SK-N-SH (cell line): ENCODE measurements at regions not wholly inside any gene's neighbourhood (a gene's known extent, or its start where the extent isn't known, plus 50 kb on each side); places are given as distances from the start of the nearest gene placed in this dataset.

Experiments used
- CTCF ChIA-PET: fragments of 300-600, 350-600 bp; formaldehyde crosslinking; extraction: SDS; loops from one replicate; lab custom pipeline; 2021; lab: Yijun Ruan, JAX
- POLR2A ChIA-PET: fragments of 350-600 bp; sonication (Branson Sonifier 250); formaldehyde crosslinking; extraction: SDS; loops from one replicate; lab custom pipeline; 2020; ENCODE audit warnings: antibody characterized with exemption, inconsistent platforms; lab: Yijun Ruan, JAX
- DNase-seq: peaks from one replicate; pipeline ENCODE4 v3.0.0; 2012
- H2AFZ ChIP-seq: fragments of 200-600 bp; sonication (generic); 2 replicates; pipeline ENCODE4 v1.8.1; 2016; ENCODE audit warnings: antibody characterized with exemption, mild to moderate bottlenecking, low read depth
- H3F3A ChIP-seq: fragments of 200-600 bp; sonication (generic); replicated peaks from 2 replicates; pipeline ENCODE3; 2016; ENCODE audit warnings: antibody characterized with exemption, mild to moderate bottlenecking; ENCODE audit not compliant: insufficient read depth
- H3K27ac ChIP-seq, 2 experiments: fragments of 200-500 bp in 1 of 2; fragments of 200-600 bp in 1 of 2; sonication (Bioruptor generic) in 1 of 2; sonication (generic), shearing (Covaris generic) in 1 of 2; 2 replicates each; pipeline versions ENCODE4 v1.5.1 to v1.6.1; 2014 to 2016; ENCODE audit warnings: low read depth in 2 of 2, inconsistent platforms in 1 of 2, low read length in 1 of 2, mild to moderate bottlenecking in 1 of 2, mixed read lengths in 1 of 2
- H3K27me3 ChIP-seq: fragments of 200-600 bp; sonication (generic), shearing (Covaris generic); 2 replicates; pipeline ENCODE4 v1.6.1; 2016; ENCODE audit warnings: mixed run types; ENCODE audit not compliant: insufficient read depth
- H3K36me3 ChIP-seq, 2 experiments: fragments of 200-500 bp in 1 of 2; fragments of 200-600 bp in 1 of 2; sonication (Bioruptor generic) in 1 of 2; sonication (generic) in 1 of 2; replicated peaks in 1 of 2; 2 replicates each; pipeline versions ENCODE3 to v1.5.1; 2014 to 2016; ENCODE audit warnings: low read length in 1 of 2, mild to moderate bottlenecking in 1 of 2; ENCODE audit not compliant: insufficient read depth in 2 of 2, control insufficient read depth in 1 of 2
- H3K4me1 ChIP-seq, 2 experiments: fragments of 200-500 bp in 1 of 2; fragments of 200-600 bp in 1 of 2; sonication (Bioruptor generic) in 1 of 2; sonication (generic), shearing (Covaris generic) in 1 of 2; 2 replicates each; pipeline versions ENCODE4 v1.5.1 to v1.6.1; 2014 to 2016; ENCODE audit warnings: low read depth in 1 of 2, low read length in 1 of 2, mixed run types in 1 of 2; ENCODE audit not compliant: insufficient read depth in 2 of 2, control insufficient read depth in 1 of 2
- H3K4me2 ChIP-seq: fragments of 200-600 bp; sonication (generic), shearing (Covaris generic); 2 replicates; pipeline ENCODE4 v1.6.1; 2017; ENCODE audit warnings: mixed run types
- H3K4me3 ChIP-seq, 2 experiments: fragments of 200-500 bp in 1 of 2; fragments of 200-600 bp in 1 of 2; sonication (Bioruptor generic) in 1 of 2; sonication (generic), shearing (Covaris generic) in 1 of 2; 2 replicates each; pipeline versions ENCODE4 v1.5.1 to v1.8.1; 2014 to 2016; ENCODE audit warnings: low read depth in 2 of 2, inconsistent platforms in 1 of 2, low read length in 1 of 2, mild to moderate bottlenecking in 1 of 2, mixed read lengths in 1 of 2, moderate library complexity in 1 of 2
- H3K79me2 ChIP-seq: fragments of 200-600 bp; sonication (generic); 2 replicates; pipeline ENCODE4 v1.8.1; 2017; ENCODE audit warnings: mild to moderate bottlenecking; ENCODE audit not compliant: insufficient read depth
- H3K9ac ChIP-seq: fragments of 200-600 bp; sonication (generic); 2 replicates; pipeline ENCODE4 v1.6.1; 2017; ENCODE audit warnings: mixed run types
- H3K9me2 ChIP-seq: fragments of 200-600 bp; sonication (generic); 2 replicates; pipeline ENCODE4 v1.6.1; 2017; ENCODE audit warnings: mixed run types
- H3K9me3 ChIP-seq: fragments of 200-600 bp; sonication (generic); 2 replicates; pipeline ENCODE4 v1.6.1; 2017; ENCODE audit warnings: mixed run types, mild to moderate bottlenecking, moderate library complexity
- H4K20me1 ChIP-seq: fragments of 200-600 bp; sonication (generic); 2 replicates; pipeline ENCODE4 v1.6.1; 2017; ENCODE audit warnings: mild to moderate bottlenecking, mixed run types; ENCODE audit not compliant: insufficient read depth
- ELF1 ChIP-seq: IDR thresholded peaks from 2 replicates; pipeline ENCODE4 v1.4.0; 2012
- EP300 ChIP-seq, 2 experiments: IDR thresholded peaks; 2 replicates each; pipeline versions ENCODE4 v1.4.0 to v1.6.1; 2012; ENCODE audit warnings: borderline replicate concordance in 1 of 2, low read depth in 1 of 2, low read length in 1 of 2
- EZH2phosphoT487 ChIP-seq: fragments of 200-600 bp; sonication (generic); IDR thresholded peaks from 2 replicates; pipeline ENCODE4 v1.6.1; 2017; ENCODE audit warnings: low read depth, mixed run types, mild to moderate bottlenecking, antibody characterized with exemption, moderate library complexity, borderline replicate concordance
- FOSL2 ChIP-seq: IDR thresholded peaks from 2 replicates; pipeline ENCODE4 v1.4.0; 2012; ENCODE audit warnings: low read depth, mild to moderate bottlenecking, moderate library complexity, borderline replicate concordance
- FOXJ3 ChIP-seq: sonication (generic); formaldehyde crosslinking; IDR thresholded peaks from 2 replicates; pipeline ENCODE4 v1.5.1; 2020; ENCODE audit warnings: mild to moderate bottlenecking, missing genetic modification reagents
- GABPA ChIP-seq: IDR thresholded peaks from 2 replicates; pipeline ENCODE4 v1.4.0; 2012; ENCODE audit warnings: low read depth, mild to moderate bottlenecking
- GATA2 ChIP-seq: sonication (generic); formaldehyde crosslinking; IDR thresholded peaks from 2 replicates; pipeline ENCODE4 v1.5.0; 2020; ENCODE audit warnings: mild to moderate bottlenecking, missing genetic modification reagents
- JUND ChIP-seq: IDR thresholded peaks from 2 replicates; pipeline ENCODE4 v1.4.0; 2012
- MAX ChIP-seq: IDR thresholded peaks from 2 replicates; pipeline ENCODE4 v1.4.0; 2012; ENCODE audit warnings: low read depth
- MEF2A ChIP-seq: IDR thresholded peaks from 2 replicates; pipeline ENCODE4 v1.4.0; 2012; ENCODE audit warnings: low read depth, borderline replicate concordance
- MXI1 ChIP-seq: IDR thresholded peaks from 2 replicates; pipeline ENCODE4 v1.6.1; 2012; ENCODE audit warnings: mild to moderate bottlenecking, low read depth, low read length, improper control_type of control experiment
- PBX3 ChIP-seq: IDR thresholded peaks from 2 replicates; pipeline ENCODE4; 2012
- RCOR1 ChIP-seq: fragments of 150-350 bp; IDR thresholded peaks from 2 replicates; pipeline ENCODE4 v1.6.1; 2017; ENCODE audit warnings: antibody characterized with exemption, low read length
- REST ChIP-seq: IDR thresholded peaks from 2 replicates; pipeline ENCODE4 v1.6.1; 2012; ENCODE audit warnings: mild to moderate bottlenecking, low read depth, low read length, moderate library complexity
- SMC3 ChIP-seq: IDR thresholded peaks from 2 replicates; pipeline ENCODE4 v1.6.1; 2012; ENCODE audit warnings: low read depth, low read length, improper control_type of control experiment
- TCF12 ChIP-seq: IDR thresholded peaks from 2 replicates; pipeline ENCODE4 v1.4.0; 2012
- TEAD4 ChIP-seq: IDR thresholded peaks from 2 replicates; pipeline ENCODE4 v1.4.0; 2012; ENCODE audit warnings: mild to moderate bottlenecking, borderline replicate concordance; ENCODE audit not compliant: insufficient read depth
- USF2 ChIP-seq: fragments of 150-350 bp; IDR thresholded peaks from 2 replicates; pipeline ENCODE4 v1.6.1; 2017; ENCODE audit warnings: antibody characterized with exemption, low read length, low read depth, borderline replicate concordance
- ZBTB33 ChIP-seq: IDR thresholded peaks from 2 replicates; pipeline ENCODE4 v1.4.0; 2012; ENCODE audit warnings: low read depth, borderline replicate concordance
- WGBS: methylation state at CpG from one replicate; pipeline ENCODE4 v1.1.6; 2017; ENCODE audit warnings: low lambda C conversion rate; 5-methylcytosine and 5-hydroxymethylcytosine counted together

GRCh38 chr7:70947181-70947580 is 184.8 kb upstream of the GALNT17 start:
- H3K27ac ChIP-seq, result no peak overlapping the region
- no peaks in the 10 kb centered on the region for H4K20me1 ChIP-seq
- TF ChIP-seq MAX (no peak), FOXJ3 (CRISPR knock-in tag) (no peak), MEF2A (no peak), ZBTB33 (no peak), MXI1 (no peak), ELF1 (no peak), GATA2 (CRISPR knock-in tag) (no peak)
- DNase-seq, result no peak
- no peak overlapping the region for H3K9ac ChIP-seq
- no peaks in the 10 kb centered on the region for H3F3A ChIP-seq
- no peak overlapping the region for H2AFZ ChIP-seq
- no peaks in the 10 kb centered on the region for H3K79me2 ChIP-seq
- no peaks in the 10 kb centered on the region for H3K36me3 ChIP-seq
- no peak overlapping the region for H3K4me3 ChIP-seq
- H3K4me2 ChIP-seq, result no peak overlapping the region
- 0% methylated on average over 2 of the region's 2 CpGs for WGBS
- POLR2A ChIA-PET, result no interaction called here
- H3K4me1 ChIP-seq, result no peaks in the 10 kb centered on the region
- no peaks in the 10 kb centered on the region for H3K27me3 ChIP-seq
- CTCF ChIA-PET, result no interaction called here
- H3K9me3 ChIP-seq, result no peaks in the 10 kb centered on the region
- no peaks in the 10 kb centered on the region for H3K9me2 ChIP-seq

GRCh38 chr7:70949862-70950261 is 182.1 kb upstream of the GALNT17 start:
- Histone ChIP-seq H3K79me2 (no peaks in the 10 kb centered on the region), H3K9ac (no peak overlapping the region), H3K27ac (no peak overlapping the region), H4K20me1 (no peaks in the 10 kb centered on the region), H3K9me2 (no peaks in the 10 kb centered on the region), H3K4me3 (no peak overlapping the region), H3K36me3 (no peaks in the 10 kb centered on the region), H3K27me3 (no peaks in the 10 kb centered on the region), H3K4me2 (no peak overlapping the region), H2AFZ (no peak overlapping the region), H3K4me1 (no peaks in the 10 kb centered on the region), H3F3A (no peaks in the 10 kb centered on the region), H3K9me3 (no peaks in the 10 kb centered on the region)
- ChIA-PET POLR2A (no interaction called here), CTCF (no interaction called here)
- no peak for DNase-seq
- no peak for TF ChIP-seq JUND
- no peak for TF ChIP-seq RCOR1
- no peak for TF ChIP-seq FOXJ3 (CRISPR knock-in tag)
- TF ChIP-seq ELF1, result no peak
- no peak for TF ChIP-seq SMC3
- no peak for TF ChIP-seq EZH2phosphoT487
- TF ChIP-seq GABPA, result no peak
- TF ChIP-seq PBX3, result no peak
- TF ChIP-seq EP300 (IDR thresholded peaks at IDR 0.05; ENCODE audit: borderline replicate concordance in 1 of 2, low read depth in 1 of 2, low read length in 1 of 2), result no peak
- TF ChIP-seq TCF12, result no peak
- no peak for TF ChIP-seq ZBTB33
- TF ChIP-seq FOSL2, result no peak
- TF ChIP-seq TEAD4, result no peak
- no peak for TF ChIP-seq REST
- no peak for TF ChIP-seq USF2
